Thyroid gland (tissue), 4 donors: ENCODE measurements at regions not wholly inside any gene's neighbourhood (a gene's known extent, or its start where the extent isn't known, plus 50 kb on each side); places are given as distances from the start of the nearest gene placed in this dataset.

Experiments
- DNase-seq, 2 donors: peaks; one replicate each; pipeline ENCODE4 v3.0.0-alpha.2; 2019
- H3K27ac ChIP-seq, 3 donors: fragments of 200-600 bp; sonication (generic); 1 replicate in 2 of 3; 2 replicates in 1 of 3; pipeline ENCODE4 v1.5.1; 2016 to 2019; ENCODE audit warnings: mild to moderate bottlenecking in 1 of 3, moderate library complexity in 1 of 3
- H3K27me3 ChIP-seq: fragments of 200-600 bp; sonication (generic); one replicate; pipeline ENCODE4 v1.5.1; 2019
- H3K36me3 ChIP-seq, 2 donors: fragments of 200-600 bp; sonication (generic); one replicate each; pipeline ENCODE4 v1.5.1; 2016 to 2019
- H3K4me1 ChIP-seq, 2 donors: fragments of 200-600 bp; sonication (generic); one replicate each; pipeline ENCODE4 v1.5.1; 2017 to 2019
- H3K4me3 ChIP-seq, 3 donors: fragments of 200-600 bp; sonication (generic); replicated peaks in 1 of 3; 1 replicate in 2 of 3; 2 replicates in 1 of 3; pipeline ENCODE4 v1.5.1; 2016; ENCODE audit warnings: mild to moderate bottlenecking in 1 of 3
- H3K9me3 ChIP-seq: fragments of 200-600 bp; sonication (generic); one replicate; pipeline ENCODE4 v1.5.1; 2017
- CTCF ChIP-seq, 6 experiments: fragments of 200-600 bp in 3 of 6; fragments of 450-650 bp in 3 of 6; sonication (generic) in 3 of 6; IDR thresholded peaks; one replicate each; pipeline ENCODE4 v1.5.1; 2016 to 2019; ENCODE audit warnings: antibody characterized with exemption in 6 of 6, mild to moderate bottlenecking in 2 of 6, inconsistent platforms in 1 of 6, moderate library complexity in 1 of 6
- POLR2A ChIP-seq, 2 donors: fragments of 450-650 bp; IDR thresholded peaks; one replicate each; pipeline ENCODE4 v1.6.1; 2017; ENCODE audit warnings: antibody characterized with exemption in 2 of 2, mild to moderate bottlenecking in 2 of 2, moderate library complexity in 1 of 2
- WGBS, 2 donors: methylation state at CpG; one replicate each; pipeline ENCODE4 v1.1.5; 2017; 5-methylcytosine and 5-hydroxymethylcytosine counted together
- intact Hi-C: fragments of 100-400 bp; cut with DNase I; formaldehyde crosslinking; loops from one replicate; pipeline ENCODE4 v1.15.1; 2023

DNA sequence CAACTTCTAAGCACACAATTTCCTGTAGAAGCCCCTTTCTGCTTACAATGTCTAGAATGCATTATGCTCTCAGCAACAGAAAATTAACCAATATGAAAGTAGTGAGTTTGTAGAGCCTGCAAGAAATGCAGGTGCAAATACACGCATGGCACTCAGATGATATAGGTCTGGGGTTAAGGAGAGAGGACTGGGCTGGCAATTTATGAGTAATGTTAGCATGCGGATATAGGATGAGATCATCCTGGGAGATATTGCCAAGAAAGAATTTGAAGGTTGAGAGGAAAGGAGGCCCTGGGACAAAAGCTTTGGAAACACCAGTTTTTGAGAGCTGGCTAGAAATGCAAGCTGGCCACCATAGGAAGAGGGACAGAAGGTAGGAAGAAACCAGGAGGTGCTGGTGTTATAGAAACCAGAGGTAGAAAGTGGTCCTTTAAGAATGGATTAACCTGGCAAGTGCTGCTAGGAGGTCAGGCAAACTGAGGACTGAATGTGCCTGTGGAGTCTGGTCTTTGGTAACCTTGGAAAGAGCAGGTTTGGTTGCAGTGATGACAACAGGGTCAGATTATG lies 183.2 kb upstream of the MYLIP start:
- WGBS, 2 donors = 79 to 80% methylated on average over 2 of the region's 2 CpGs
- intact Hi-C loops = no loop called here
- no peaks in the 10 kb centered on the region for H3K27me3 ChIP-seq

DNA sequence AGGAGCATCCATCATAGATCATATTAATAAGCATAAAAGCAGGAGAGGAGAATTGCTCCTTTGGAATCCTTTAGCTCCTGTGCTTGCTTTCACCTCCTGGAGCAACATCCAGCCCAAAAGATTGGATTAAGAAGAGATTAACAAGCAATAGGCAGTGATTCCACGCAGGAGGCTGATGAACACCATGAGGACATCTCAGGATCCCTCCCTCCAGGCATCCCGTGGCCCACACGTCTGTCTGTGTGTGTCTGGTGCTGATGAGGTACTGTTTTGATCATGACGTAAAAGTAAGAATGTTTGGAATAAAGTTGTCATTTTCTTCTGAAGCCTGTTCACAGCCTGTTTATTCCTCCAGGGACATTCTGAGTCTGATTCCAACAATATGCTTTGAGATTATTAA lies 185.5 kb upstream of the MYLIP start:
- no peak overlapping the region for H3K27ac ChIP-seq
- no peak overlapping the region for H3K4me3 ChIP-seq
- no peaks in the 10 kb centered on the region for H3K36me3 ChIP-seq
- H3K9me3 ChIP-seq = no peaks in the 10 kb centered on the region
- H3K27me3 ChIP-seq = no peaks in the 10 kb centered on the region
- 86 to 95% methylated on average over 3 of the region's 4 CpGs for WGBS, 2 donors
- intact Hi-C loops = no loop called here
- DNase-seq = no peak
- TF ChIP-seq POLR2A (IDR thresholded peaks at IDR 0.05) (no peak), CTCF (IDR thresholded peaks at IDR 0.05) (no peak)
- H3K4me1 ChIP-seq = no peaks in the 10 kb centered on the region

More for the DNA sequence above, 183.2 kb upstream of the MYLIP start:
- H3K4me3 ChIP-seq = no peak overlapping the region
- H3K9me3 ChIP-seq = no peaks in the 10 kb centered on the region
- H3K27ac ChIP-seq = no peak overlapping the region
- H3K4me1 ChIP-seq = no peaks in the 10 kb centered on the region
- no peak for DNase-seq
- TF ChIP-seq POLR2A (IDR thresholded peaks at IDR 0.05) (no peak), CTCF (IDR thresholded peaks at IDR 0.05) (no peak)
- H3K36me3 ChIP-seq = no peaks in the 10 kb centered on the region

DNA sequence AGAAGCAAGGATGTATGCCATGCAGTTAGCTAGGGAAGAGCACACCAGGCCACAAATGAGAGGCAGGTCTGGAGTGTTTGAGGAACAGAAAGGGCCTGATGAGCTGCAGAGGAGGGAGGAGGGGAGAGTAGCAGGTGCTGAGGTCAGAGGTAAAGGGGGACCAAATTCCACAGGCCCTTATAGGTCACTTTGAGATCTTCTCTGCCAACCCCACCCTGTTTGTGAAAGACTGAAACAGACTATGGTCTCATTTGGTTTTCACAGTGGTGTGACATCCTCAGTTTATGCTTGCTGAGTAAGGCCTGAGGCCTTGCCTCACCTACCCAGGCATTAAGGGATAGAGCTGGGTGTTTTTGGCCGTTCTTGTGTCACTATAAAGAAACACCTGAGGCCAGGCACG lies 187.7 kb upstream of the MYLIP start:
- intact Hi-C loops = no loop called here
- Histone ChIP-seq H3K9me3 (no peaks in the 10 kb centered on the region), H3K27ac (no peak overlapping the region), H3K4me1 (no peaks in the 10 kb centered on the region), H3K27me3 (no peaks in the 10 kb centered on the region), H3K4me3 (no peak overlapping the region), H3K36me3 (no peaks in the 10 kb centered on the region)
- TF ChIP-seq CTCF (IDR thresholded peaks at IDR 0.05) (no peak), POLR2A (IDR thresholded peaks at IDR 0.05) (no peak)
- DNase-seq = no peak
- 96 to 100% methylated on average over 2 of the region's 2 CpGs for WGBS, 2 donors

DNA sequence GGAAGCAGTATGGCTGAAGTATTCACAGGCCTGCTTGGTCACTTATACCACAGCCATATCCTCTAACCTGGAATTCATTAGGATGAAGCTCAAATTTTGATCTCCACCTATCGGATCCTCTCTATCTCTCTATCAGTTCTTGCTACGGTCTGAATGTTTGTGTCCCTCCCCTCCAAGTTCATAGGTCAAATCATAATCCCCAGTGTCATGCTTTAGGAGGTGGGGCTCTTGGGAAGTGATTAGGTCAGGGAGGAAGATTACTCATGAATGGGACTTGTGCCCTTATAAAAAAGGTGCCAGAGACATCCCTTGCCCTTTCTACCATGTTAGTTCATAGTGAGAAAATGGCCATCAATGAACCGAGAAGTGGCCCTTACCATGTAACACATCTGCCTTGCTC lies 190.8 kb upstream of the MYLIP start:
- Histone ChIP-seq H3K4me1 (no peaks in the 10 kb centered on the region), H3K36me3 (no peaks in the 10 kb centered on the region), H3K4me3 (no peak overlapping the region), H3K9me3 (no peaks in the 10 kb centered on the region), H3K27me3 (no peaks in the 10 kb centered on the region), H3K27ac (no peak overlapping the region)
- WGBS, 2 donors = 85 to 88% methylated on average over 3 of the region's 3 CpGs
- DNase-seq = no peak
- TF ChIP-seq POLR2A (IDR thresholded peaks at IDR 0.05) (no peak), CTCF (IDR thresholded peaks at IDR 0.05) (no peak)
- intact Hi-C loops = no loop called here

DNA sequence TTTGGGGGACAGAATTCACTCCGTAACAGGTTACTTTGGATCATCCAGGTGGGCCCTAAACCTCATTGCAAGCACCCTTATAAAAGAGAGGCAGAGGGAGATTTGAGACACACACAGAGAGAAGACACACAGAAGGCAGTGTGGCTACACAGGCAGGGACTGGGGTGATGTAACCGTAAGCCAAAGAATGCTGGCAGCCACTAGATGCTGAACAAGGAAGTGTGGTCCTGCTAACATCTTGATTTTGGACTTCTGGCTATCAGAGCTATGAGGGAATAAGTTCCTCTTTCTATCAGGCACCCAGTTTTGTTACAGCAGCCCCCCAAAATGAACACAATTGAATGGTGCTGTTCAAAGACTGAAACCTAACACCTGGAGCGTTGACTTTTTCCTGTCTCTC lies 191.3 kb upstream of the MYLIP start:
- 98 to 100% methylated on average over 3 of the region's 3 CpGs for whole genome bisulfite sequencing, 2 donors
- Histone ChIP-seq H3K27me3 (no peaks in the 10 kb centered on the region), H3K9me3 (no peaks in the 10 kb centered on the region), H3K36me3 (no peaks in the 10 kb centered on the region), H3K4me1 (no peaks in the 10 kb centered on the region), H3K4me3 (no peak overlapping the region), H3K27ac (no peak overlapping the region)
- TF ChIP-seq POLR2A (IDR thresholded peaks at IDR 0.05) (no peak), CTCF (IDR thresholded peaks at IDR 0.05) (no peak)
- DNase-seq = no peak
- intact Hi-C loops = no loop called here
